ENCODE measurements at regions not wholly inside any gene's neighbourhood (a gene's known extent, or its start where the extent isn't known, plus 50 kb on each side); places are given as distances from the start of the nearest gene placed in this dataset.
"Not testable (repeated sequence)": the region's sequence is repeated elsewhere in the genome, so short reads cannot be mapped to it uniquely, and the experiment has no call there.

DNA sequence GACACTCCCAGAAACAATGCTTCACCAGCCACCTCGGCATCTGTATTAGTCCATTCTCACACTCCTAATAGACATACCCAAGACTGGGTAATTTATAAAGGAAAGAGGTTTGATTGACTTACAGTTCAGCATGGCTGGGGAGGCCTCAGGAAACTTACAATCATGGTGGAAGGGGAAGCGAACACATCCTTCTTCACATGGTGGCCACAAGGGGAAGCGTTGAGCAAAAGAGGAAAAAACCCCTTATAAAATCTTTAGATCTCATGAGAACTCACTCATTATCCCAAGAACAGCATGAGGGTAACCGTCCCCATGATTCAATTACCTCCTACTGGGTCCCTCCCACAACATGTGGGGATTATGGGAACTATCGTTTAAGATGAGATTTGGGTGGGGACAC, 140.9 kb downstream of the LIG4 start:
- not testable (repeated sequence) for DNase-seq

DNA sequence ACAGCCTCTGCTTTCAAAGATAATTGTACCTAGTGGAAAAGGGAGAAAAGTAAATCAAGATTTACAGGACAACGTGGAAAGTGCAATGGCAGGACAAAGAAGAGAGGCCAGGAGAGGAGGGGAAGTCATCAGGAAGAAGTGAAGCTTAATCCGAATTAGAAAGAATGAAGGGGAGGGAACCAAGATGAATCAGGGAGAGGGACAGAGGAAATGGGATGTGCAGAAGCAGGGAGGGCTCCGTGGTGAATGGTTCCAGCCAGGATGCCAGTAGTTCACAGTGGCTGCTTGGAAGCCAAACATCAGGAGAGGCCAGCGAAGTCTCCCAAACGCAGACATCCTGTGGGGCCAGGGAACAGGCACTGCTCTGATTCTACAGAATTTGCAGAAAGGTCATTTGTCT, 144.4 kb downstream of the LIG4 start:
- no peak for DNase-seq

DNA sequence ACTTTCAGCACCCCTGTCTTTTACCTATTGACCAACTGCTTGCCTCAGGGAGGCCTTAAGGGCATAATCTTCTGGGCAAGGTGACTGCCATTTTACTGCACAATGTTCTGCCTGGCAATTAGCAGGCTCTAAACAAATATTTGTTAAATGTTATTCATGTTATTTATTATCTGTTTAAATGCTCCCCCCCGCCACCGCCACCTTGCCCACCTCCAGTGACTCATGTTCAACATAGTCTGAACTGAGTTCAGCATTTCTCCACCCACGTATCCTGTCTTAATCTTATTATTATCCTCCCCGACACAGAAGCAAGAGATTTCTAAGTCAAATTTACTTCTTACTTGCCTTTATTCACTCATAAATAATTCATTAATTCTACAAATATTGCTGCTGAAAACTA, 144.8 kb downstream of the LIG4 start:
- no peak for DNase-seq

DNA sequence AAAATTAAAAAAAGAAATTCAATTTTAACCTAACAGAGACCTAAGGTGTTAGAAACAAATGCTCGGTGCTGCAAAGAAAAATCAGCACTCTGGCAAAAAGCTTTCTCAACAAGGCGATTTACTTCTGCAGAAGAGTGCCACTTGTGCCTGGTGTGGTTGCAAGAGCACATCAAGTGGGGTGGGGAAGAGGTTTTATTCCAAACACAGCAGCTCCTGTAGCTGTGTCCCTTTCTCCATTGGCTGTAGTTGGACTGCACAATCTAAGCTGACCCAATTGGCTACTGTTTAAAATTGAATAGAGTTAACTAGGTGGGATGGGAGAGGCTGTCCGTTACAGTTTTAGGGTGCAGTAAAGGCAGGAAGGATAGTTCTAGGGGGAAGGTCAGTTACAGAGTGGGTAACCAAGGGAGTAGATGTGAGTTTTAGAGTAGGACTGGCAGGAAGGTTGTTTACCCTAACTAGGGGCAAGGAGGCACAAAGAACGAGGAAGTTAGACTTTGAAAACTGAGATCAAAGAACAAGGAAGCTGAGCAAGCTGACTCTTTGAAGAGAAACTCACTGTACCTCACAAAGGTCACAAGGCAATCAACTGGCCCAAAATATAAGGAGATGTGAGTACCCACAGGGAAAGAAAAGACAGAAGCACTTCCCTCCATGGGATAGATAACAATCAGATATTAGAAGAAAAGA, 145.7 kb downstream of the LIG4 start:
- no peak for DNase-seq

DNA sequence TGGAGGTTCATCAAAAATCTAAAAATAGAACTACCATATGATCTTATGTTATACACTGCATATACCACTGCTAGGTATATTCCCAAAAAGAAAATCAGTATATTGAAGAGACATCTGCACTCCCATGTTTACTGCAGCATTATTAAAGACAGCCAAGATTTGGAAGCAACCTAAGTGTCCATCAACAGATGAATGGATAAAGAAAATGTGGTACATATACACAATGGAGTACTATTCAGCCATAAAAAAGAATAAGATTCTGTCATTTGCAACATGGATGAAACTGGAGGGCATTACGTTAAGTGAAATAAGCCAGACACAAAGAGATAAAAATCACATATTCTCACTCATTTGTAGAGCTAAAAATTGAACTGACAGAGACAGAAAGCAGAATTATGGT, 151.0 kb downstream of the LIG4 start:
- DNase-seq: not testable (repeated sequence)

DNA sequence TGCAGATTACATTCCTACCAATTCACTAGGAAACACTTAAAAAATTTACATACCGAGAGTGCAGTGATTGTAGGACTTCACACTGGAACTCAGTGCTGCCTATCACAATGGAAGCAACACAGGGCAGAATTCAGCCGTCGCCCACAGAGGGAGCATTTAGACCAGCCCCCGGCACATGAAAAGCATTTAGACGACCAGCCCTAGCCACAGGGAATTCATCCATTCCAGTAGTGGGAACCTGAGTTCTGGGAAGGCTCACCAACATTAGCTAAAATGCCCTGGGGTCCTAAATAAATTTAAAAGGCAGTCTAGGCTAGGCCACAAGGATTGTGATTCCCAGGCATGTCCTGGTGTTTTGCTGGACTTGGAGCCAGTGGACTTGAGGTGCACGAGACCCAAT, 155.2 kb downstream of the LIG4 start:
- DNase-seq: no peak

DNA sequence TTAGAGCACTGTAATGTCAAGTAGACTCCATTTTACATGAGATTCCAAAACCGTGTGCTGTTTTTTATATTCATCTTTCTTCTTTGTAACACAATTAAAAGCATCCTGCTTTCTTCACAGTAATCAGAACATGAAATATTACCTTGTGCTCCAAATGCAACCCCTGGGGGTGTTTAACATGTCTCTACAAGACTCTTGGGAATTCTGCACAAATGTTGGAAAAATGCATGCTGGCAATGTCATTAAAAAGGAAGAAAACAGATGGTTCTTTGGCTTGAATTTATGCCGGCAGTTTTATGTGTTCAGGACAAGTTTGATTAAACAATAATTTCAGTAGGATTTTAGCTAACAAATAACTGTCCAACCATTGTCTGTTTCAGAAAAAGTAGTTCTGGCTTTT, 159.1 kb downstream of the LIG4 start:
- DNase-seq: no peak

DNA sequence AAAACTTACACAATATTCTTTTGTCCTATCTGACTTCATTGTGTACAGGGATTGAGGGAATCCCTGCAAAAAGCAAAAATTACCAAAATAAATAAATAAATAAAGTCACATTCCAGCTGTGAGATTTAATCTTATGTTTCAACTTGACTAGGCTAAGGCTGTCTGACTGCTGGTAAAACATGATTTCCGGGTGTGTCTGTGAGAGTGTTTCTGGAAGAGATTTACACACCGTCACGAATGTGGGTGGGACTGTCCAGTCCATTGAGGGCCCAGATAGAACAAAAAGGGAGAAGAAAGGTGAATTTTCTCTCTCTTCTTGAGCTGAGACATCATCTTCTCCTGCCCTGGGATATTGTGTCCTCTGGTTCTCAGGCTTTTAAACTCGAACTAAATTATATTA, 166.1 kb downstream of the LIG4 start:
- DNase-seq: no peak

DNA sequence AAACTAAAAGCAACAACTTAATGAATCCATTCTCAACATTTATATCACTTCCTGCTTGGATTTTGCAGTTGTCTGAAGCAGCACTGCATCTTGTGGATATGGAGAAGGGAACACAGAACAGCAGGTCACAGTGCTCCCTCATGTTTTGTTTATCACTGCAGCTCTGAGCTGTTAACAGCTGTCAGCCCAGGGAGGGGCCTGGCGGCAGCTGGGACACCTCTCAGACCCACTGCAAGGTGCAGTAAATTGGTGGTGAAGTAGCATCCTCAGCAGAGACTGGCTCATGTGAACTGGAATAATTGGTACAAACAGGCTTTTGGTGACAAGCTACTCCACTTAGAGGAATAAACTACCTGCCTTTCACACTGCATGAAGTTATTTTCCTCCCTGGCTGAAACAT, 170.4 kb downstream of the LIG4 start:
- no peak for DNase-seq

DNA sequence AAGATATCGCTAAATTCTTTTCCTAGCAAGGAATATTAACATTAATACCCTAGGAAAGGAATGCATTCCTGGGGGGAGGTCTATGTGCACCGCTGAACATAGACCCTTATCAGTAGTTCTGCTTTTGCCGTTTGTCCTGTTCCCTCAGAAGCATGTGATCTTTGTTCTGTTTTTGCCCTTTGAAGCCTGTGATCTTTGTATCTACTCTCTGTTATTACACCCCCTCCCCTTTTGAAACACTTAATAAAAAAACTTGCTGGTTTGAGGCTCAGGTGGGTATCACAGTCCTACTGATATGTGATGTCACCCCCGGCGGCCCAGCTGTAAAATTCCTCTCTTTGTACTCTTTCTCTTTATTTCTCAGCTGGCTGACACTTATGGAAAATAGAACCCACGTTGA, 172.5 kb downstream of the LIG4 start:
- not testable (repeated sequence) for DNase-seq

DNA sequence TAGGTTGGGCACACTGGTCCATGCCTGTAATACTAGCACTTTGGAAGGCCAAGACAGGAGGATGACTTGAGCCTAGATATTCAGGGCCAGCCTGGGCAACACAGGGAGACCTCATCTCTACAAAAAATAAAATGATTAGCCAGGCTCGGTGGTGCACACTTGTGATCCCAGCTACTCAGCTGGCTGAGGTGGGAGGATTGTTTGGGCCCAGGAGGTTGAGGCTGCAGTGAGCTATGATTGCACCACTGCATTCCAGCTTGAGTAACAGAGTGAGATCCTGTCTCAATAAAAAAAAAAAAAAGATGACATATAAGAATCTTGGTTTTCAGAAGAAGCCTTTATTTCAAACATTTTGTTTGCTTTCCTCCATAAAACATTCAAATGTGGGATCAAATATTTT, 178.0 kb downstream of the LIG4 start:
- no peak for DNase-seq

DNA sequence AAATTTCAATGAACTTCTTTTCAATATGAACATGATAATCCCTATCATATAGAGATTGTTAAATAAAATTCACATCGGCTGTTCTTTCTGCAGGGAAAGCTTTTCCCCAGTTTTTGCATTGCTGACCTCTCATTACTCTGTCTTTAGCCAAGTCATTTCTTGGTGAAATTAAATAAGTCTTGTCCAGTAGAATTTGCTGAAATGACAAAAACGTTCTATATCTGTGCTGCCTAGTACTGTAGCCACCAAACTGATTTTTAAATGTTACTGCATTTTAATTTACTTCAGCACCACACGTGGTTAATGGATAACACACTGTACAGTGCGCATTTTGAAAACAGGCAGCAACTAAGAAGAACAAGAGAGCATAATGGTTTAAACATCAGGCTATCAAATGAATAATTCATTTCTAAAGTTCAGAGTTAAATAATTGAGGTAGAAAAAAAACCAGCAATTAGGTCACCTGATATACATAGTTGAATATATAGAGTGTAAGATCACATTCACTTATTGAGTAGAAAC, 178.9 kb downstream of the LIG4 start:
- no peak for DNase-seq

DNA sequence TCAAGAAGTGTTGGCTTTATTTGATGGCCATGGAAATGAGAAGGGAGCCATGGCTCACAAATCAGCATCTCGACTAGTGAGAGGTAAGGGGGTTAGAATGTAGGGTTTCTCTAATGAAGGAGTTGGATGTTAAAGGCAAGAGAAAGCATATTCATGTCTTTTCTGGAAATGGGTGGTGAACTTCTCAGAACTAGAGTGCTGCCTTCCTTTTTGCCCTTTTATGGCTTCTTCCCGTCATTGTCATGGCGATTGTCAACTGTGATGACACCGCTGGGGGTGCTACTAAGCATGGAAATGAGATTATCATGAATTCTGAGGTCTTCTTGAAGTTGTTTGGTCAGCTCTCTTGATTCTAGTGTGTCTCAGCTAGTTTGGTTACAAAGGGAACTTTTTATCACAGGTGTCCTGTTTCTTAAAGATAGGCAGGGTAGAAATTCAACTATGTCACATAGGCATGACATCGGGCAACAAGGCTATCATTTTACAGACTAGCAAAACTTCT, 180.4 kb downstream of the LIG4 start:
- no peak for DNase-seq

DNA sequence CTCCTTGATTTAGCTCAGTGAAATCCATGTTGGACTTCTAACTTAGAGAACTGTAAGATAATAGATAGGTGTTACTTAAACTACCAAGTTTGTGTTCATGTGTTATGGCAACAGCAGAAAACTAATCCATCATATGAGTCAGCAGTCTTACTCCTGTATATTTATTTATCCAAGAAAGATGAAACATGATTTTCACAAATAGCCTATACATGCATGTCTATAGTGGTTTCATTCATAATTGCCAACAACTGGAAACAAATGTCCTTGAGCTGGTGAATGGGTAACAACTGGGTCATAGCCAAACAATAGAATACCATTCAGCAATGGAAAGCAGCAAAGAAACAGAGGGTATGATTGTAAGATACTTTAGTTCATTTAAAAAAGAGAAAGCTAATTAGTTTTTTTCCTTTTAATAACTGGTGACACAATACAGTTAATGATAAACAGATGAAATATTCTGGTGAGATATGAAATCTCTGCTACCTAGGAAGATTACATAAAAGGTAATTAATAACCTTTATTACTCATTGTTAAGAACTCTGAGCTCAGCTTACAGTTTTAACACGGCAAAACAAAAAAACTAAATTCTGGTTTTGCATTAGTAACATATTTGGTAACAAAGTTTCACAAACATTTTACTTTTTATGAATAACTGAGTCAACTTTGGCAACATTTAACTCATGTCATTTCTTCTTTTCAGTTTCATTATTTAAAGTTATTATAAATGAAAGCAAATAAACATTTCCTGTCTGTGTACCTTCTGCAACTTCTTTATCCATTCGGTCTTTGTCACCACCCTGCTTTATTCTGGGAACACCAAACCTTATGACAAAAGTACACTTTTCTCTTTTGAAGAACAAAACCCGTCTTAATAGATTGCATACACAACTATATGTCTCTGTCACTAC, 181.3 kb downstream of the LIG4 start:
- DNase-seq: peak; percentile 43

DNA sequence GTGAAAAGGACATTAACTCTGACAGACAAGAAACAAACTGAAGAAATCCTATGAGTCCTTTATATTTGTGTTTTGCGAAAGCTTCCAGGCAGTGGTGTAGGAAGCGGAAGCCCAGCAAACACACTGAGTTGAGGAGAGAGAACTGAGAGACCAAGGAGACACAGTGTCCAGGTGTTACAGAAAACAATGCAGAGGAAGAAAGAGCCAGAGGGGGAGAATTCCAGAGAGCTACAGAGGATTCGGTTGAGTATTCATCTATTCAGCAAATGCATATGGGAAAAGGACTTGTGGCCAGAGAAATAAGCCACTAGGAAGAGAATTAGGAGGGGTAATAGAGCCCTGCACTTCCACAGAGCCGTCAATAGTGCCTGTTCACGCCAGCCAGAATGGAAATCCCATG, 183.5 kb downstream of the LIG4 start:
- no peak for DNase-seq

DNA sequence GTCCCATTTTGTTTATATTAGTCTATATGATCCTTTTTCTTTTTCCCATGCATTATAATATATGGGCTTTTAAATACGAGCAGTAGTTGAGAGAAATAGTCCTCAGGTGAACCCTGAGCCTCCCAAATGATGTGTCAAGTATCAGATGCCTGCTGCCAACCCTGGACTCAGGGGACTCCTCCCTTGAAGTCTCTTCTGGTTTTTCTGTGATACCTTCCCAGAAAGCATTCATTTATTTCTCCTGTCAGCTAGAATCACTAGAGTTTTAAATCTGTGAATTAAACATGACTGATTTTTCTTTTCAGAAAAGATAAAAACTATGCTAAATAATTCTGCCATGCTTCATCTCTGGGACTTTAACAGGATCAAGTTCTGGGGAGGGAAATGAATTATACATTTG, 184.6 kb downstream of the LIG4 start:
- DNase-seq: no peak

DNA sequence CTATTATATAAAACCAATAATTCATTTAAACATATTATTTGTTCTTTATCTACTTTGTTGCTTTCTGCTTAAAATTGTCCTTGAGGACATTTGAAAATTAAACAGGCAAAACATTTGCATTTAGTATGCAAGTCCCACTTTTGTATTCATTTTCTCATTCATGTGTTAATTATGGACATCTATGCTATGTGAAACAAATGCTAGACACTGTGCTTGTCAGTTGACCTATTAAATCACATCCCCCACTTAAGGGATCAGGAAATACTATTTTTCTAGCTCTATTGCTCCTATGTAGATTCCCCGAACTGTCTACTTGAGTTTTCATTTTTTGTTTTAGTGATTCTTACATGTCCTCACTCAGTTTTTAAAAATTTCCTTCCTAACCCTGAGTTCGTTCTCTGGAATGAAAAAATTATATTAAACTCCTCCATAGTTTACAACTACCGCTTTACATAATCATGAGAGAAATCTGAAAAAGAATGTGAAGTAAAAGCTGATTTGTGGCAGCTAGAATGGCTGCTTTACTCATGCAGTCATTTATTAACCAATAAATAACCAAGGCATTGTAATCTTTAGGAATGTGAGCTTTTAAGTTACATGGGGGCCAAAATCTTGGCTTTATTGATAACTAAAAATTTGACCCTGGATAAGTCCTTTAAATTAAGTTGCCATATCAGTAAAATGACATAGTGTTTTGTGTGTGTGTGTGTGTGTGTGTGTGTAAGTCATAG, 188.5 kb downstream of the LIG4 start:
- no peak for DNase-seq

DNA sequence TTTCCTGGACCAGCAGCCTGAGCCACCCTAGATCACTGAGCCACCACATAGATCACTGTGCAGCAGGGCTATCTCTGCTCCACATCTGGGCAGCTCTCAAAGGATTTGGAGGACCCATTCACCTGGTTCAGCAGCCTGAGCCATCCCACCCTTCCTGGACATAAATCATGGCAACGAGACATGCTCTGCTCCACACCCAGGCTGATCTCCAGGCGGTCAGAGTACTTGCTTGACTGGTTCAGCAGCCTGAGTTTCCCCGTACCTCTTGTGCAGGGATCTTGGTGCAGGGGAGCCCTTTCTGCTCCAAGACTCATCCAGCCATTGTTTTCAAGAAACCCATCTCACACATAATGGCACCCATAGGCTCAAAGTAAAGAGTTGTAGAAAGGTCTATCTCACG, 195.3 kb downstream of the LIG4 start:
- no peak for DNase-seq

DNA sequence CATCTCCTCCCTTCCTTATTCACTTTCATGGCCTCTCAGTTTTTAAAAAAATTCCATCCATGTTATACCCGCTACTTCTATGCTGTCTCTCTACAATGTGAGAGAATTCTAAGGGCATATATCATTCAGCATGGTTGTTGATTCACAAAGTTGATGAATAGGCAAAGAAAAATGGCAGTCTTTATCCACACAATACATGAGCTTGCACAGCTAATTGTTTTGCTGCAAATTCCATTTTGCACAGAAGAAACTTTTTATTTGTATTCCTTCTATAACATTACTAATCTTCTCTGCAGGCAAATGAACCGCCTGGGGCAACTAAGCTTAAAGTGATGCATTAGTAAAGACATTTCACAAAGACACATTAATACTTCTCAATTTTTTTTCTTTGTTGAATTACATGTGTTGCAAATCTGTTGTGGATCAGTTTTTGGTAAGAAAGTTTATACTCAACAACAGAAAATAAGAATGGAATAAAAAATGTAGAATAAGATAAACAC, 196.9 kb downstream of the LIG4 start:
- no peak for DNase-seq

DNA sequence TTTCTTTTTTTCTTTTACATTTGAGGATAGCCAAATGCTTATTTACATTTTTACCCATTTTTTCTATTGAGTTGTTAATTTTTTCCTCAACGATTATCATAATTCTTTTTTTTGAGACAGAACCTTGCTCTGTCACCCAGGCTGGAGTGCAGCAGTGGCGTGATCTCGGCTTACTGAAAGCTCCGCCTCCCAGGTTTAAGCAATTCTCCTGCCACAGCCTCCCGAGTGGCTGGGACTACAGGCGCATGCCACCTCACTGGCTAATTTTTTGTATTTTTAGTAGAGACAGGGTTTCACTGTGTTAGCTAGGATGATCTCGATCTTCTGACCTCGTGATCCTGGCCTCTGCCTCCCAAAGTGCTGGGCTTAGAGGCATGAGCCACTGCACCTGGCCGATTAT, 208.7 kb downstream of the LIG4 start:
- DNase-seq: no peak

DNA sequence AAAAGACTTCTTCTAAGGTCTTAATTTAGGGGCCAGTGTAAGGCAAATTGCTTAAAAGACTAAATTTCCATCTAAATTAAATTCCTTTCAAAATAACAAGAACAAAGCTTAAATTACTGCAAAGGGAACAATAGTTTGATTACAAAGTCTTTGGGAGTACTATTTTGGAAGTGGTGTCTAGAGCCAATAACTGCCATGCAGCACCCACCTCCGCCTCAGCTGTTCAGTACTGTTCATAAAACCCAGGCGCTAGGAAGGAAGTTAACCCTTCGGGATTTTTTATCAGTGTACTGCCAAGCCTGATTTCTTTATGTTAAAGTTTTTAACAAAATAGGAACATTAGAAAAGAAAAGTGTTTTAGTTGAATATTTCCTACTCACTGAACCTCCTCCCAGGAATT, 210.1 kb downstream of the LIG4 start:
- DNase-seq: no peak

DNA sequence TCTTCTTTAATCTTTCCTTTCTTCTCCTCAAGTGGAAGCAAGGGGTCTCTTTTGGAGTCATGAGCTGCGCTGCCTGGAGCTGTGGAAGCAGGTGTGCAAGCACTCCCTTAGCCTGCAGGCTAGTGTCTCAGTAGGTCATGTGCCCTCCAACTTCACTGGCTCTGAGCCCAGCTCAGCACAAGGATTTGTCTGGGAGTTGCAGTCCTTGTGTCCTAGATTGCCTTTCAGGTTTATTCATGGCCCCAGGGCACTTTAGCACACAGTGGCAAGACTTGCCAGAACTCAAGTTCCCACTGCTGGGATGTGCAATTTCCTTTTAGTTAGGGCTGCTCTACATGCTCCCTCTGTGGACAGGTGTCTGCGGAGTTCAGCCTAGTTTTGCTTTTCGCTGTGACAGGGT, 211.7 kb downstream of the LIG4 start:
- no peak for DNase-seq

DNA sequence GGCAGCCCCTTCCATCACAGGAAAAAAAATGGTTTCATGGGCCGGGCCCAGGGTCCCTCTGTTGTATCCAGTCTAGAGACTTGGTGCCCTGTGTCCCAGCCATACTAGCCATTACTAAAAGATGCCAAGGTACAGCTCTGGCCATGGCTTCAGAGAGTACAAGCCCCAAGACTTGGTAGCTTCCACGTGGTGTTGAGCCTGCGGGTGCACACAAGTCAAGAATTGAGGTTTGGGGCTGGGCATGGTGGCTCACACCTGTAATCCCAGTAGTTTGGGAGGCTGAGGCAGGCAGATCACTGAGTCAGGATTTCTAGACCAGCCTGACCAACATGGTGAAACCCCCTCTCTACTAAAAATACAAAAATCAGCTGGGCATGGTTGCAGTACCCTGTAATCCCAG, 214.3 kb downstream of the LIG4 start:
- no peak for DNase-seq
